H9 (cell line): ENCODE measurements at regions not wholly inside any gene's neighbourhood (a gene's known extent, or its start where the extent isn't known, plus 50 kb on each side); places are given as distances from the start of the nearest gene placed in this dataset.
A peak's percentile ranks its signal among the peaks of the same experiment; 100 is the strongest.

Experiments used
- DNase-seq: peaks from one replicate; pipeline ENCODE4 v3.0.0-alpha.2; 2017
- H2AFZ ChIP-seq: one replicate; pipeline ENCODE4 v1.6.1; 2013; ENCODE audit warnings: mild to moderate bottlenecking, low read length, control low read depth, moderate library complexity
- H2AK5ac ChIP-seq: 2 replicates; pipeline ENCODE4 v1.6.1; 2013; ENCODE audit warnings: low read length, control low read depth, mixed read lengths; ENCODE audit not compliant: insufficient read length
- H2BK120ac ChIP-seq: one replicate; pipeline ENCODE4 v1.6.1; 2013; ENCODE audit warnings: low read depth, mild to moderate bottlenecking, low read length, control low read depth, inconsistent platforms; ENCODE audit not compliant: poor library complexity, severe bottlenecking
- H2BK12ac ChIP-seq: 2 replicates; pipeline ENCODE4 v1.6.1; 2013; ENCODE audit warnings: low read length, control low read depth, mixed read lengths, low read depth; ENCODE audit not compliant: insufficient read length
- H2BK15ac ChIP-seq: 2 replicates; pipeline ENCODE4 v1.6.1; 2013; ENCODE audit warnings: low read depth, low read length, control low read depth
- H2BK20ac ChIP-seq: one replicate; pipeline ENCODE4 v1.6.1; 2013; ENCODE audit warnings: low read depth, mild to moderate bottlenecking, low read length, control low read depth, inconsistent platforms; ENCODE audit not compliant: poor library complexity, severe bottlenecking
- H2BK5ac ChIP-seq: 2 replicates; pipeline ENCODE4 v1.6.1; 2013; ENCODE audit warnings: low read length, control low read depth, mixed read lengths; ENCODE audit not compliant: insufficient read length
- H3K14ac ChIP-seq: 2 replicates; pipeline ENCODE4 v1.6.1; 2013; ENCODE audit warnings: low read length, control low read depth; ENCODE audit not compliant: insufficient read depth
- H3K18ac ChIP-seq: 2 replicates; pipeline ENCODE4 v1.6.1; 2013; ENCODE audit warnings: low read depth, mild to moderate bottlenecking, mixed read lengths, low read length, control low read depth; ENCODE audit not compliant: insufficient read length
- H3K23ac ChIP-seq: 2 replicates; pipeline ENCODE4 v1.6.1; 2013; ENCODE audit warnings: low read length, control low read depth, mixed read lengths, low read depth; ENCODE audit not compliant: insufficient read length
- H3K23me2 ChIP-seq: 2 replicates; pipeline ENCODE4 v1.6.1; 2013; ENCODE audit warnings: low read depth, mild to moderate bottlenecking, mixed read lengths, low read length, control low read depth; ENCODE audit not compliant: insufficient read length, poor library complexity, severe bottlenecking
- H3K27ac ChIP-seq: 2 replicates; pipeline ENCODE4 v1.5.1; 2013; ENCODE audit warnings: low read length, control low read depth, mixed read lengths, low read depth; ENCODE audit not compliant: insufficient read length
- H3K27me3 ChIP-seq: 2 replicates; pipeline ENCODE4 v1.6.1; 2013; ENCODE audit warnings: low read length, control low read depth, inconsistent platforms; ENCODE audit not compliant: insufficient read depth
- H3K4ac ChIP-seq: 2 replicates; pipeline ENCODE4 v1.6.1; 2013; ENCODE audit warnings: low read depth, mild to moderate bottlenecking, control low read depth, inconsistent platforms, low read length, moderate library complexity
- H3K4me1 ChIP-seq: 2 replicates; pipeline ENCODE4 v1.6.1; 2013; ENCODE audit warnings: low read length, control low read depth, inconsistent platforms; ENCODE audit not compliant: insufficient read depth
- H3K4me2 ChIP-seq: 2 replicates; pipeline ENCODE4 v1.6.1; 2013; ENCODE audit warnings: low read length, control low read depth, mixed read lengths; ENCODE audit not compliant: insufficient read length, insufficient read depth
- H3K56ac ChIP-seq: 2 replicates; pipeline ENCODE4 v1.6.1; 2013; ENCODE audit warnings: low read depth, mild to moderate bottlenecking, mixed read lengths, low read length, control low read depth; ENCODE audit not compliant: insufficient read length
- H3K79me1 ChIP-seq: 2 replicates; pipeline ENCODE4 v1.6.1; 2013; ENCODE audit warnings: low read depth, mild to moderate bottlenecking, moderate library complexity, low read length, control low read depth, inconsistent platforms; ENCODE audit not compliant: insufficient read depth, poor library complexity, severe bottlenecking
- H3K79me2 ChIP-seq: 2 replicates; pipeline ENCODE4 v1.6.1; 2013; ENCODE audit warnings: low read length, control low read depth, inconsistent platforms; ENCODE audit not compliant: insufficient read depth
- H3K9ac ChIP-seq: 2 replicates; pipeline ENCODE4 v1.6.1; 2013; ENCODE audit warnings: low read length, control low read depth, mixed read lengths; ENCODE audit not compliant: insufficient read length; ENCODE audit errors: extremely low read depth
- H3K9me3 ChIP-seq: one replicate; pipeline ENCODE4 v1.6.1; 2013; ENCODE audit warnings: low read depth, low read length, inconsistent platforms; ENCODE audit not compliant: control insufficient read depth
- H3T11ph ChIP-seq: one replicate; pipeline ENCODE4 v1.6.1; 2013; ENCODE audit warnings: mild to moderate bottlenecking, low read length, control low read depth, inconsistent platforms
- H4K20me1 ChIP-seq: one replicate; pipeline ENCODE4 v1.6.1; 2013; ENCODE audit not compliant: control insufficient read depth, insufficient read length, insufficient read depth
- H4K5ac ChIP-seq: 2 replicates; pipeline ENCODE4 v1.6.1; 2013; ENCODE audit warnings: low read depth, mild to moderate bottlenecking, mixed read lengths, low read length, control low read depth; ENCODE audit not compliant: insufficient read length
- H4K8ac ChIP-seq: replicated peaks from 2 replicates; pipeline ENCODE4 v1.6.1; 2013; ENCODE audit warnings: low read length, control low read depth, mixed read lengths, low read depth; ENCODE audit not compliant: insufficient read length
- H4K91ac ChIP-seq: 2 replicates; pipeline ENCODE4 v1.6.1; 2013; ENCODE audit warnings: low read depth, mild to moderate bottlenecking, moderate library complexity, mixed read lengths, low read length, control low read depth; ENCODE audit not compliant: insufficient read length
- H3K27ac Mint-ChIP-seq, 3 experiments: 2 replicates in 2 of 3; 3 replicates in 1 of 3; pipeline ENCODE4 v1.8.0; 2020 to 2021; ENCODE audit warnings: mixed read lengths in 3 of 3, mild to moderate bottlenecking in 1 of 3, moderate library complexity in 1 of 3
- H3K27me3 Mint-ChIP-seq: 2 replicates; pipeline ENCODE4 v1.8.0; 2021; ENCODE audit warnings: low read depth, mild to moderate bottlenecking, moderate library complexity, mixed read lengths
- H3K36me3 Mint-ChIP-seq, 3 experiments: 2 replicates in 2 of 3; 3 replicates in 1 of 3; pipeline ENCODE4 v1.8.0; 2020 to 2021; ENCODE audit warnings: low read depth in 3 of 3, mixed read lengths in 3 of 3; ENCODE audit not compliant: insufficient read depth in 1 of 3
- H3K4me1 Mint-ChIP-seq, 2 experiments: 2 replicates each; pipeline ENCODE4 v1.8.0; 2020; ENCODE audit warnings: mixed read lengths in 2 of 2
- H3K4me3 Mint-ChIP-seq, 2 experiments: 2 replicates in 1 of 2; 3 replicates in 1 of 2; pipeline ENCODE4 v1.8.0; 2020 to 2021; ENCODE audit warnings: mild to moderate bottlenecking in 2 of 2, mixed read lengths in 2 of 2, moderate library complexity in 1 of 2
- H3K9me3 Mint-ChIP-seq, 2 experiments: 2 replicates in 1 of 2; 3 replicates in 1 of 2; pipeline ENCODE4 v1.8.0; 2020; ENCODE audit warnings: mild to moderate bottlenecking in 2 of 2, mixed read lengths in 2 of 2, moderate library complexity in 1 of 2
- WGBS: extraction: QIAGEN DNeasy Blood & Tissue Kit; methylation state at CpG from one replicate; pipeline ENCODE4 v1.1.7; 2013; ENCODE audit warnings: missing lambda C conversion rate, low lambda C conversion rate, mixed read lengths; ENCODE audit not compliant: insufficient read length; ENCODE audit errors: extremely low coverage; 5-methylcytosine and 5-hydroxymethylcytosine counted together
- TF ChIP-seq, protein P1 (sequence below): fragments of 200-600 bp; sonication (generic); conservative IDR thresholded peaks from 3 replicates; pipeline ENCODE4 v1.8.0; 2021; ENCODE audit warnings: antibody characterized with exemption, mild to moderate bottlenecking

DNA sequence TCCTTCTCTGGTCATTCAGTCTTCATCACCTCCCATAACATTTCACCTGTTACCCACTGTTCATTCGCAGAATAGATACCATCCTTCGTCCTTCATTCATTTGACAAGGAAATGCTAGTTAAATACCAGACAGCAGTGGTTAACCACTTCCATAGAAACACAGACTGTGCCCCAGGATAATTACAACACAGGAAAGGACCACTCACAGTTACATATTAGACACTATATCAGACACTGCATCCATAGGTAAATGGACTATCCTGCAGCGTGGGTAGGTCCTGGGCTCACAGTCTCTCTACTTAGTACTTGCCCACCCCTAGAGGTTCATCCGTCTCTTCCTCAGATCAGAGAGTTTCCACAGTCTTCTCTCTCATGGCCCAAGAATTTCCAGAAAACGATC is 1044.6 kb downstream of the VRK1 start:
- WGBS = no CpG with 5 or more reads among the region's 5 CpGs
- Histone ChIP-seq H4K5ac (no peak overlapping the region), H3K27me3 (no peaks in the 10 kb centered on the region), H2BK20ac (no peak overlapping the region), H3K18ac (no peak overlapping the region), H2BK15ac (no peak overlapping the region), H3K27ac (no peak overlapping the region), H2AFZ (no peak overlapping the region), H3K79me2 (no peaks in the 10 kb centered on the region), H3K4me1 (no peaks in the 10 kb centered on the region), H3K4me2 (no peak overlapping the region), H2BK120ac (no peak overlapping the region), H3K4ac (no peak overlapping the region), H3K9ac (no peak overlapping the region), H4K91ac (no peak overlapping the region), H2BK12ac (no peak overlapping the region), H2BK5ac (no peak overlapping the region), H3T11ph (no peak overlapping the region), H3K14ac (no peak overlapping the region), H3K23me2 (no peaks in the 10 kb centered on the region), H3K79me1 (no peaks in the 10 kb centered on the region), H4K20me1 (no peaks in the 10 kb centered on the region), H3K56ac (no peak overlapping the region), H4K8ac (no peak overlapping the region), H3K9me3 (no peaks in the 10 kb centered on the region), H2AK5ac (peak overlapping the region; percentile 28), H3K23ac (no peak overlapping the region)
- H3K27me3 Mint-ChIP-seq = no peaks in the 10 kb centered on the region
- no peaks in the 10 kb centered on the region; a peak in 1 of 7 replicates for H3K36me3 Mint-ChIP-seq
- TF ChIP-seq, protein P1, sequence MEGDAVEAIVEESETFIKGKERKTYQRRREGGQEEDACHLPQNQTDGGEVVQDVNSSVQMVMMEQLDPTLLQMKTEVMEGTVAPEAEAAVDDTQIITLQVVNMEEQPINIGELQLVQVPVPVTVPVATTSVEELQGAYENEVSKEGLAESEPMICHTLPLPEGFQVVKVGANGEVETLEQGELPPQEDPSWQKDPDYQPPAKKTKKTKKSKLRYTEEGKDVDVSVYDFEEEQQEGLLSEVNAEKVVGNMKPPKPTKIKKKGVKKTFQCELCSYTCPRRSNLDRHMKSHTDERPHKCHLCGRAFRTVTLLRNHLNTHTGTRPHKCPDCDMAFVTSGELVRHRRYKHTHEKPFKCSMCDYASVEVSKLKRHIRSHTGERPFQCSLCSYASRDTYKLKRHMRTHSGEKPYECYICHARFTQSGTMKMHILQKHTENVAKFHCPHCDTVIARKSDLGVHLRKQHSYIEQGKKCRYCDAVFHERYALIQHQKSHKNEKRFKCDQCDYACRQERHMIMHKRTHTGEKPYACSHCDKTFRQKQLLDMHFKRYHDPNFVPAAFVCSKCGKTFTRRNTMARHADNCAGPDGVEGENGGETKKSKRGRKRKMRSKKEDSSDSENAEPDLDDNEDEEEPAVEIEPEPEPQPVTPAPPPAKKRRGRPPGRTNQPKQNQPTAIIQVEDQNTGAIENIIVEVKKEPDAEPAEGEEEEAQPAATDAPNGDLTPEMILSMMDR = no peak
- H3K4me1 Mint-ChIP-seq = peaks cover 6% of the 10 kb centered on the region in 2 experiments
- no peak for DNase-seq
- H3K9me3 Mint-ChIP-seq = no peaks in the 10 kb centered on the region
- no peak overlapping the region for H3K27ac Mint-ChIP-seq
- no peak overlapping the region for H3K4me3 Mint-ChIP-seq
